ENCODE measurements at regions not wholly inside any gene's neighbourhood (a gene's known extent, or its start where the extent isn't known, plus 50 kb on each side); places are given as distances from the start of the nearest gene placed in this dataset.

DNA sequence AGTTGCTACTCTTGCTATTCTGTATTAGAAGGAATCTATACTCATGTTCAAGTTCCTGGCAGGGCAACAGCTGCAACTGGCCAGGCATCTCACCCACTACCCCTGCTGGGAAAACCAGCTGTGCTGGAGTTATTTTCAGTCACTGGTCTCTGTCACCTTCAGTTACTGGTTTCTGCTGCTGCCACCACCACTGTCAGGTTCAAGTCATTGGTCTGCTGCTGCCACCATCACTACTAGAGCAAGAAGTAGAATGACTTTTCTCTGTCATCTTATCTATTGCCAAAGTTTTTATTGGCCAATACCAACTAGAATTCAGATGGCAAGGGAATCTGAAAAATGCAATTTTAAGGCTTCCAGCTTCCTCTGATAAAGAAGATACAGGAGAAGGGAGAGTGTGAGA, 1615.2 kb downstream of the OLFM4 start:
- TF ChIP-seq POLR2A (IDR thresholded peaks at IDR 0.05), result no peak
- TF ChIP-seq, protein P1, sequence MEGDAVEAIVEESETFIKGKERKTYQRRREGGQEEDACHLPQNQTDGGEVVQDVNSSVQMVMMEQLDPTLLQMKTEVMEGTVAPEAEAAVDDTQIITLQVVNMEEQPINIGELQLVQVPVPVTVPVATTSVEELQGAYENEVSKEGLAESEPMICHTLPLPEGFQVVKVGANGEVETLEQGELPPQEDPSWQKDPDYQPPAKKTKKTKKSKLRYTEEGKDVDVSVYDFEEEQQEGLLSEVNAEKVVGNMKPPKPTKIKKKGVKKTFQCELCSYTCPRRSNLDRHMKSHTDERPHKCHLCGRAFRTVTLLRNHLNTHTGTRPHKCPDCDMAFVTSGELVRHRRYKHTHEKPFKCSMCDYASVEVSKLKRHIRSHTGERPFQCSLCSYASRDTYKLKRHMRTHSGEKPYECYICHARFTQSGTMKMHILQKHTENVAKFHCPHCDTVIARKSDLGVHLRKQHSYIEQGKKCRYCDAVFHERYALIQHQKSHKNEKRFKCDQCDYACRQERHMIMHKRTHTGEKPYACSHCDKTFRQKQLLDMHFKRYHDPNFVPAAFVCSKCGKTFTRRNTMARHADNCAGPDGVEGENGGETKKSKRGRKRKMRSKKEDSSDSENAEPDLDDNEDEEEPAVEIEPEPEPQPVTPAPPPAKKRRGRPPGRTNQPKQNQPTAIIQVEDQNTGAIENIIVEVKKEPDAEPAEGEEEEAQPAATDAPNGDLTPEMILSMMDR (IDR thresholded peaks at IDR 0.05), result no peak

All from sigmoid colon (tissue), 3 donors.